Muscle of leg (tissue), 3 donors: ENCODE measurements at regions not wholly inside any gene's neighbourhood (a gene's known extent, or its start where the extent isn't known, plus 50 kb on each side); places are given as distances from the start of the nearest gene placed in this dataset.

Experiments used
- DNase-seq: peaks from one replicate; pipeline ENCODE4 v3.0.0; 2013
- H3K27ac ChIP-seq: one replicate; pipeline ENCODE4 v1.5.1; 2013; ENCODE audit warnings: mild to moderate bottlenecking, low read length, control low read depth
- H3K27me3 ChIP-seq: one replicate; pipeline ENCODE4 v1.6.1; 2013; ENCODE audit warnings: low read length; ENCODE audit not compliant: control insufficient read depth, insufficient read depth
- H3K36me3 ChIP-seq: one replicate; pipeline ENCODE4 v1.6.1; 2013; ENCODE audit warnings: low read length; ENCODE audit not compliant: control insufficient read depth, insufficient read depth
- H3K4me1 ChIP-seq: one replicate; pipeline ENCODE4 v1.6.1; 2013; ENCODE audit warnings: low read length; ENCODE audit not compliant: control insufficient read depth, insufficient read depth
- H3K4me3 ChIP-seq: one replicate; pipeline ENCODE4 v1.5.1; 2013; ENCODE audit warnings: low read length, control low read depth
- H3K9me3 ChIP-seq: replicated peaks from 2 replicates; pipeline ENCODE4 v1.6.1; 2013; ENCODE audit warnings: low read depth, low read length; ENCODE audit not compliant: control insufficient read depth
- WGBS: methylation state at CpG from one replicate; pipeline ENCODE4 v1.1.5; 2013; ENCODE audit warnings: missing lambda C conversion rate; ENCODE audit not compliant: insufficient coverage; 5-methylcytosine and 5-hydroxymethylcytosine counted together

DNA sequence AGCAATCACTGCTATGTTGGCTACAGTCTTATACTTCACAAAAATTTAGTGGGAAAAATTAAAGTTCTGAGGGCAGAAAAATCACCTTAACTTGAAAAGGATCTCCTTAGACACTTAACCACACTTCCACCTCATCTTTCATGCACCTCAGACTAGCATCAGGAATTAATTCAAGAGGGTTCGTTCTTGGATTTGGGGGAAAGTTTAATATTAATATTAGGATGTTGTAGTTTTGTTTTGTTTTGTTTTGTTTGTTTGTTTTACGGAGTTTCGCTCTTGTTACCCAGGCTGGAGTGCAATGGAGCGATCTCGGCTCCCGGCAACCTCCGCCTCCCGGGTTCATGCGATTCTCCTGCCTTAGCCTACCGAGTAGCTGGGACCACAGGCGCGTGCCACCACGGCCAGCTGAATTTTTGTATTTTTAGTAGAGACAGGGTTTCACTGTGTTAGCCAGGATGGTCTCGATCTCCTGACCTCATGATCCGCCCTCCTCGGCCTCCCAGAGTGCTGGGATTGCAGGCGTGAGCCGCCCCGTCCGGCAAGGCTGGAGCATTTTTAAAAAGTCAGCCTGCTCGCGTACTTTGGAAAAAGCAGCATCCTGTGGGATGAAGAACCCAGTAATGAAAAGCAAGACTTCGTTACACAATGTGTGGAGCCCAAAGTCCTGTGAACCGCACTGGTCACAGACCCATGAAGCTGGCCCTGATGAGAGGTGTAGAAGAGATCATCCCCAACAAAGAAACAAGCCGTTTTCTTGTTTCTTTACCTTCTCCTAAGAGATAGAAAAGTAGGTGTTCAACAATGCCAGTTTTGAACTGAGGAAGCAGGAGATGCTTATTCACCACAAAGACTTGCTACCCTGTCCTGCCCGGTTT is 194.9 kb downstream of the GPX5 start:
- WGBS: 71% methylated on average over 21 of the region's 26 CpGs
- H3K27me3 ChIP-seq: peaks cover 15% of the 10 kb centered on the region

DNA sequence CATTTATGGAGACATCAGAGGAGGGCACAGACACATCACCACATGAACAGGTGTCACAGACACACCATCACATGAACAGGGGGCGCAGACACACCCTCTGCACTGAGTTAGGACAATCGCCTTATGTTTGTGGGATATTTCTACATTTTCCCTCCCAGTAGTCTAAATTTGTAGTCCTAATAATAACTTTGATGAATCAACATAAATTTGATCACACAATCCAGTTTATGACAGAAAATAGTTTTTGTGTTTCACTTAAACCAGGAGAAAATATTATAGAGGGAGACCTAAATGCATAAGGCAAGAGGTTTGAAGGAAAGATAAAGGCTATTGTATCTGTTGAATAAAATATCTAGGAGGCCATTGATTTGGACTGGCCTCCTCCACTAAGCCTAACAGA is 195.7 kb downstream of the GPX5 start:
- no peak overlapping the region for H3K4me3 ChIP-seq
- no peaks in the 10 kb centered on the region for H3K4me1 ChIP-seq
- H3K36me3 ChIP-seq: no peaks in the 10 kb centered on the region
- WGBS: no CpG with 5 or more reads among the region's 2 CpGs
- no peak for DNase-seq
- H3K9me3 ChIP-seq: no peaks in the 10 kb centered on the region
- H3K27ac ChIP-seq: no peak overlapping the region
- H3K27me3 ChIP-seq: peaks cover 17% of the 10 kb centered on the region

More for the DNA sequence above, 194.9 kb downstream of the GPX5 start:
- H3K9me3 ChIP-seq: no peaks in the 10 kb centered on the region
- no peak for DNase-seq
- H3K4me3 ChIP-seq: no peak overlapping the region
- no peaks in the 10 kb centered on the region for H3K4me1 ChIP-seq
- no peaks in the 10 kb centered on the region for H3K36me3 ChIP-seq
- no peak overlapping the region for H3K27ac ChIP-seq

GRCh38 chr6:28724395-28724794 is 198.7 kb downstream of the GPX5 start:
- DNase-seq: no peak
- Histone ChIP-seq H3K27me3 (peaks cover 22% of the 10 kb centered on the region), H3K27ac (no peak overlapping the region), H3K4me1 (peaks cover 3% of the 10 kb centered on the region), H3K9me3 (no peaks in the 10 kb centered on the region), H3K36me3 (no peaks in the 10 kb centered on the region), H3K4me3 (no peak overlapping the region)
- 60% methylated on average over 1 of the region's 1 CpG for WGBS

- H3K36me3 ChIP-seq: no peaks in the 10 kb centered on the region
- no peak overlapping the region for H3K4me3 ChIP-seq
- no peak overlapping the region for H3K27ac ChIP-seq
- H3K27me3 ChIP-seq: peaks cover 27% of the 10 kb centered on the region
- no peak for DNase-seq
- WGBS: no CpG with 5 or more reads among the region's 2 CpGs
- no peaks in the 10 kb centered on the region for H3K9me3 ChIP-seq
- H3K4me1 ChIP-seq: peaks cover 3% of the 10 kb centered on the region
Measured at GRCh38 chr6:28725274-28725809, 198.4 kb downstream of the TRIM27 start.

- Histone ChIP-seq H3K9me3 (no peaks in the 10 kb centered on the region), H3K27ac (no peak overlapping the region), H3K4me3 (no peak overlapping the region), H3K4me1 (peaks cover 3% of the 10 kb centered on the region), H3K27me3 (peaks cover 25% of the 10 kb centered on the region), H3K36me3 (no peaks in the 10 kb centered on the region)
- 29% methylated on average over 5 of the region's 7 CpGs for WGBS
- DNase-seq: no peak
Measured at GRCh38 chr6:28725890-28726348, 197.9 kb downstream of the TRIM27 start.

GRCh38 chr6:28726569-28727309 is 197.0 kb downstream of the TRIM27 start:
- Histone ChIP-seq H3K27me3 (peaks cover 32% of the 10 kb centered on the region), H3K27ac (no peak overlapping the region), H3K4me1 (peaks cover 3% of the 10 kb centered on the region), H3K36me3 (no peaks in the 10 kb centered on the region), H3K9me3 (no peaks in the 10 kb centered on the region), H3K4me3 (no peak overlapping the region)
- DNase-seq: no peak
- WGBS: 100% methylated on average over 1 of the region's 13 CpGs

- Histone ChIP-seq H3K9me3 (no peaks in the 10 kb centered on the region), H3K27me3 (peaks cover 38% of the 10 kb centered on the region), H3K4me3 (no peak overlapping the region), H3K4me1 (peaks cover 3% of the 10 kb centered on the region), H3K36me3 (no peaks in the 10 kb centered on the region), H3K27ac (no peak overlapping the region)
- WGBS: 80% methylated on average over 3 of the region's 9 CpGs
- DNase-seq: no peak
Measured at GRCh38 chr6:28727559-28728211, 196.1 kb downstream of the TRIM27 start.

GRCh38 chr6:28729501-28730402 is 194.0 kb downstream of the TRIM27 start:
- DNase-seq: no peak
- peaks cover 57% of the 10 kb centered on the region for H3K27me3 ChIP-seq
- H3K27ac ChIP-seq: no peak overlapping the region
- 4% methylated on average over 13 of the region's 24 CpGs for WGBS
- no peak overlapping the region for H3K4me3 ChIP-seq
- no peaks in the 10 kb centered on the region for H3K36me3 ChIP-seq
- no peaks in the 10 kb centered on the region for H3K9me3 ChIP-seq
- H3K4me1 ChIP-seq: peaks cover 3% of the 10 kb centered on the region

GRCh38 chr6:28732052-28732451 is 191.7 kb downstream of the TRIM27 start:
- Histone ChIP-seq H3K27me3 (peaks cover 70% of the 10 kb centered on the region), H3K4me3 (no peak overlapping the region), H3K4me1 (peaks cover 3% of the 10 kb centered on the region), H3K9me3 (no peaks in the 10 kb centered on the region), H3K27ac (no peak overlapping the region), H3K36me3 (no peaks in the 10 kb centered on the region)
- no peak for DNase-seq
- 42% methylated on average over 2 of the region's 5 CpGs for WGBS
